ENCODE measurements at regions not wholly inside any gene's neighbourhood (a gene's known extent, or its start where the extent isn't known, plus 50 kb on each side); places are given as distances from the start of the nearest gene placed in this dataset.

GRCh38 chr6:14729129-14729871 lies 516.6 kb upstream of the JARID2 start:
- H2BK120ac ChIP-seq (ENCODE audit: low read depth, low read length, poor library complexity, severe bottlenecking), result no peak overlapping the region
- H3K23me2 ChIP-seq (ENCODE audit: insufficient read length, low read depth, low read length, poor library complexity, severe bottlenecking), result no peaks in the 10 kb centered on the region
- H2AFZ ChIP-seq (ENCODE audit: low read length), result no peak overlapping the region
- H4K8ac ChIP-seq (replicated peaks; ENCODE audit: insufficient read length, low read depth, low read length), result no peak overlapping the region
- no peak overlapping the region for H2BK15ac ChIP-seq (ENCODE audit: low read depth, low read length)
- H3K4me3 Mint-ChIP-seq, result no peak overlapping the region
- no peak overlapping the region for H2BK20ac ChIP-seq (ENCODE audit: low read depth, low read length, poor library complexity, severe bottlenecking)
- H4K20me1 ChIP-seq (ENCODE audit: control insufficient read depth, insufficient read depth, insufficient read length), result no peaks in the 10 kb centered on the region
- no peaks in the 10 kb centered on the region for H3K79me1 ChIP-seq (ENCODE audit: insufficient read depth, low read depth, low read length, poor library complexity, severe bottlenecking)
- peaks cover 17% of the 10 kb centered on the region for H3K4me1 ChIP-seq (ENCODE audit: insufficient read depth, low read length)
- H3K14ac ChIP-seq (ENCODE audit: insufficient read depth, low read length), result no peak overlapping the region
- H3K18ac ChIP-seq (ENCODE audit: insufficient read length, low read depth, low read length), result no peak overlapping the region
- H3K27ac ChIP-seq (ENCODE audit: insufficient read length, low read depth, low read length), result no peak overlapping the region
- peaks cover 32 to 50% of the 10 kb centered on the region in 2 experiments for H3K4me1 Mint-ChIP-seq
- H2BK5ac ChIP-seq (ENCODE audit: insufficient read length, low read length), result no peak overlapping the region
- no peak overlapping the region for H3T11ph ChIP-seq (ENCODE audit: low read length)
- no peak overlapping the region for H3K4me2 ChIP-seq (ENCODE audit: insufficient read depth, insufficient read length, low read length)
- no peak overlapping the region for H3K56ac ChIP-seq (ENCODE audit: insufficient read length, low read depth, low read length)
- H2BK12ac ChIP-seq (ENCODE audit: insufficient read length, low read depth, low read length), result no peak overlapping the region
- no peak overlapping the region for H4K5ac ChIP-seq (ENCODE audit: insufficient read length, low read depth, low read length)
- no peaks in the 10 kb centered on the region for H3K27me3 ChIP-seq (ENCODE audit: insufficient read depth, low read length)
- TF ChIP-seq CTCF (conservative IDR thresholded peaks at IDR 0.05), result no peak
- no CpG with 5 or more reads among the region's 13 CpGs for WGBS (ENCODE audit: extremely low coverage, insufficient read length, low lambda C conversion rate)
- DNase-seq, result no peak
- H3K9me3 Mint-ChIP-seq, result 0 out of 5 replicates have a peak, but pooled peaks cover 0 to 2% of the 10 kb centered on the region in 2 experiments
- peaks cover 8% of the 10 kb centered on the region for H3K27me3 Mint-ChIP-seq (ENCODE audit: low read depth)
- H4K91ac ChIP-seq (ENCODE audit: insufficient read length, low read depth, low read length), result no peak overlapping the region
- no peaks in the 10 kb centered on the region for H3K79me2 ChIP-seq (ENCODE audit: insufficient read depth, low read length)
- H3K9me3 ChIP-seq (ENCODE audit: control insufficient read depth, low read depth, low read length), result no peaks in the 10 kb centered on the region
- no peak overlapping the region for H3K23ac ChIP-seq (ENCODE audit: insufficient read length, low read depth, low read length)
- H2AK5ac ChIP-seq (ENCODE audit: insufficient read length, low read length), result no peak overlapping the region
- no peak overlapping the region for H3K9ac ChIP-seq (ENCODE audit: extremely low read depth, insufficient read length, low read length)
- no peak overlapping the region for H3K4ac ChIP-seq (ENCODE audit: low read depth, low read length)
- H3K36me3 Mint-ChIP-seq (ENCODE audit: insufficient read depth in 1 of 3, low read depth in 3 of 3), result peaks cover 0 to 4% (median under 1%) of the 10 kb centered on the region in 3 experiments; a peak in 4 of 7 replicates
- H3K27ac Mint-ChIP-seq, result peak overlapping the region in 2 of 3 experiments; percentile 19 to 49; a peak in 1 of 7 replicates
